ENCODE measurements at regions not wholly inside any gene's neighbourhood (a gene's known extent, or its start where the extent isn't known, plus 50 kb on each side); places are given as distances from the start of the nearest gene placed in this dataset.

DNA sequence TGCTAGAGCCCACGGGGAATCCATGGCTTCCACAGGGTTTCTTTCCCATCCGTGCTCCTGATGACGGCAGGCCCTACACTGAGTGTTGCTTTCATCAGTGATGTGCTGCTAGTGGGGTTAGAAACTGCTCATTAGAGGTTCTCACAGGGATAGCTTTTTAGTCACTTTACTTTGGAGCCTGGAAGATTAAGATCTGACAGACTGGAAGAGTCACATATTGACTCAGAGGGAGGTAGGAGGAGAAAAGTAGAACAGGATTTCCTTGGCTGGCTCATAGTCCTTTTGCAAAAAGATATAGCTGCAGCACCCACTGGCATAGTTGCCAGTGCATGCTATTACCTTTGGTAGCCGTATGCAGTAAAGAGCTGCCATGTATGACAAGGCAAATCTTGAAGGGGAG is 890.3 kb downstream of the C6orf118 start:
- no peak for FAIRE-seq

DNA sequence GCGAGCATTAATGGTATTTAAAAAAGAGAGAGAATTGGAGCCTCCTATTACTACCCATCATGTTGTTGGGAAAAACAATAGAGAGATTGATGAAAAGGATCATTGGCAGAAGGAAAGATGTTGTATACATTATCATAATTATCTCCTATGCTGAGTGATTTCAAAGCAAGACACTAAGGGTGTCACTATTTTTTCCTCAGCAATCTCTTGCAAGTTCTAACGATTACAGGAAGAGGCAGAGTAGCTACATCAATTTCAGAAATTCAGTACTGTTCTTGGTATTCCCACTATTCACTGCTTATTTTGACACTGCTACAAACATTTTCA is 891.2 kb downstream of the C6orf118 start:
- FAIRE-seq: no peak

DNA sequence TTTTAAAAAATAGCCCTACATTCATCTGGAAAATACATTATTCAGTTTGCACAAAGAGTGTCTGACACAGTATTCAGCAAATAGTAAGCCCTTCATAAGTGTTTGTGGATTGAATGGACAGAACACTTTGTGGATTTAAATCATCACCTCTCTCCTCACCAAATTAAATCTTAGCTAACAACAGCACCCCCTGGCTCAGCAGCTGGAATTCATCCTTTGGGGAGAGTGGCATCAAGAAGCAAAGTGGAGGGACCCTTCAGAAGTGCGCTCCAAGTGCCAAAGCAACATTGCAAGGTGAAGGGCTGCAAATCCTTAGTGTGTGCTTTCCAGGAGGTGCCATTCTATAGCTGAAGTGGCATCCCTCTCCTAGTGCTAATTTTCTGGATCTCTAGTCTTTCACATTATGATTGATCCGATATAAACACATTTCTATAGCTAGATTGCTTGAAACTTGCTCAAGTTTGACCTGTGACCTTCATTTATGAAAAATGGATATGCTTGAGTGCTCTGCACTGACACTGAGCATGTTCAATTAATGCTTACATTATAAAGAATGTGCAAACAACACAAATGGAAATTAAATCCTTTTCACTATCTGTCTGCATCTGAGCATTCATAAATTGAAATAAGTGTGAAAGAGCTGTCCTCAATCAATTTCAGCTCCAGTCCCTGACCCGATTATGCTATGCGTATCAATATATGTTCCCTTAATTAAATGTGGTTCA is 891.7 kb downstream of the C6orf118 start:
- FAIRE-seq: no peak

DNA sequence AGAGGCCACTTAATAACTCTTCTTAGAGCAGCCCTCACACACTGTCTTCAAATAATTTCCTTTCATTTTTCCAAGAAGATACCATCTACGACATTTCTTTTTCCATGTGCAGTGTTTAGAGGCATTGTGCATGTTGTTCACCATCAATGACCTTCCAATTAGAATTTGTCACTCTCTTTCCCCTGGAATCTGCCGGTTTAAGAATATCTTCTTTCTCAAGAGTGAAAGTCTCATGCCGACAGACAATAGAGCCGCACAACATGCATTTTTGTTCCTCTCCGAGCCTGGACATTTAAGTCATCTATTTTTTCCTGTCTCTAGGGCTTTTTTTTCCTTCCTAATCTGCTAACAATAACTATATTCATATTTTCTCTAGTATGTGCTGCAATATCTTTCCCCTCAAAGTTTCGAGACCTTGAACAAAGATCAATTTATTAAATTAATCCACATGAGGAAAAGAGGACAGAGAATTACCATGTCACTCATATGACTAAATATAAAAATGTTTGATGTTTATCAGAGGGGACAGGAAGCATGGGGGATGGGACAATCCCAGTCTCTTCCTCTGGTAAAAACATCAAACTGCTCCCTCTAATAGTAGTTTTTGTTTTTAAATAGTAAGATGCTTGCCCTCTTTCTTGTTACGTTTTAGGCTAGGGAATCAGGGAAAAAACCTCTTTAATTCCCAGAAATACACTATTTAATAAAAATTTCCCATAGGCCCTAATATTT is 893.4 kb downstream of the C6orf118 start:
- FAIRE-seq: no peak

DNA sequence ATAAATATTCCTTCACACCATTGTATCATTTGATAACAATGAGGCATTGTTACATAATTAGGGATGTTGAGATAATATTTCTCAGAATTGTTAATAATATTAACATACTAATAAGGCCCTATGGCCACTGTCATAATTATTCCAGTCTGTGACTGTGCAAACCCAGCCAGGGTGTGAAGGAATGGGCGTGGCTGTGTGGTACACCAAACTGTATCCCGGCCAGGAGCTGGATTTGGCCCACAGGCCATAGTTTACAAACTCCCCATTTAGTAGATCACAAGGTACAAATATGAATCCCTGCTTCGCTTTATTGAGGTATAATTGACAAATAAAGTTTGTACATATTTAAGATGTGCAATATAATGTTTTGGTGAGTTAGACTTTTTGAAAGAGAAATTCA is 894.7 kb downstream of the C6orf118 start:
- no peak for FAIRE-seq

DNA sequence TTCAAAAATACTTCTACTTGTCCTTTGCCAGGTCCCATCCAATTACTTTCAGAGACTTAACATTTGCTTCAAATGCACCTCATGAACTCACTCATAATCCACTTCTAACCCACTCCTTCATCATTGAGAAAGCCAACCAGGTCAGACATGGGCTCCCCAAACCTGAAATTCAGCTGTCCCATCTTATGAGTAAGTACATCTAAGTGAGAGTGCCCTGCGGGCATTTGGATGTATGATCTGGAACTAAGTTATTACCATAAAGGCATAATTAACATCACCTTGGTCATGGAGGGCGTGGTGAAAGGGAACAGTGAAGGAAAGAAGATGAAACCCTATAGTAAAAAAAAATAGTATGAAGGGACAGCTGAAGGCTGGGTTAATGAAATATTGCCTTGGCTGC is 896.8 kb downstream of the C6orf118 start:
- FAIRE-seq: no peak

DNA sequence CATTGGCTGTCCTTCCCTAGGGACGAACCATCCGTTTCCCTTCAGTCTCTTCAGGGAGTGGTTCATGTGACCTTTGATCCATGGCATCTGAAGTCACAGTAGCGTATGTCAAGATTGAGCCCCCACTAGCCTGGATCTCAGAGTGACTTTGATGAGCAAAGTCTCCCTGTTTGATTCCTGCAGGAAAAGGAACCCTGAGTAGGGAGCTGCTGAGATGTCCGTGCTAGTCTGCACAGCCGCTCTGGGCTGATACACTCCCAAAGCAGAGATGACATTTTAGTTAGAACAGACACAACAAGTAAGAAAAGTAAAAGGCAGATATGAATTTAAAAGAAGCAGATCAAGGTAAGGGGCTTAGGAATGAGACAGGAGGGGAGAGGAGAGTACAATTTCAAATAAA is 899.4 kb downstream of the C6orf118 start:
- no peak for FAIRE-seq

DNA sequence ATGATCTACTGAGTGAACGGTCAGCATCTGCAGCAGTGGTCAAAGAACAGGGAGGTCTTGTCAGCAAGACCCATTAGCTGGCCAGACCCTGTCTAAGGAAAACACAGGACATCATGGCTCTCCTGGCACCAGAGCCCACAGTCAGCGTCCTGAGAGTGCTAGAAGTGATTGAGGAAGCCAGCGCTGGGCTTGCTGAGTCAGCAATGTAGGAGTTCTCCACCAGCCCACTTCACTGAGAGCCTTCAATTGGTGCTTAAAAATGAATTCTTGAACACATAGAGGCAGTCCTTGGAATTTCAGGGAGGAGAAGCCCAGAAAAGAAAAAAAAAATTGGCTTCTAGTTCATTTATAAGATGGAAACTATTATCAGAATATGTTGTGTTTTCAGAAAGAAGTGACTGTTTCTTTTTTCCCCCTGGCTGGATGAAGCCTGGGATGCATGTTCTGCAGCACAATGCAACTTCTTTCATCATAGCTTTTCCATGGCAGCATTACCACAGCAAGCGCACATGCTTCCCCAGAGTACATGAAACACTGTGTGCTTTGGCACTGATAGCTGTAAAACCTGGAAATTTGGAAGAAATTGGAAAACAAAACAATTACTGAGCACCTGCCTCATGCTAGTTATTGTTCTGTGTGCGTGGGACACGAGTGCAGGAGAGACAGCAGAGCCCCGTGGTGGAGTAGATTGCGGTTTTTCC is 899.9 kb downstream of the C6orf118 start:
- FAIRE-seq: no peak

DNA sequence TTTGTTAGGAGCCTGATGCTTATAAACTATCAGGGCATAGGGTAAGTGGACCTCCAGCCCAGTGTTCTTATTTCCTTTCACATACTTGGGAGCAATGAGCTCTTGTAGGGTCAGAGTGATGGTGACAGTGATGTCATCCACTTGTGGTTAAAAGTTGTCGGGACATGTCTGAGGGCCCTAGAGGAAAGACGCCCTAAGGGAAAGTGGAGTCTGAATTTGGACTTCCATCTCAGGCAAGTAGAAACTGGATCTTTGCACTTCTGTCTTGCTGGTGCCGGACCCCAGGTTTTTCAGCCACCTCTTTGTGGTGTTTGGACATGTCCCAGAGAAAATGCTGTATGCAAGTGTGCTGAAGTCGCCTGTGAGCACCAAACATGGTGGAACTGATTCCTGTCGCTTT is 900.5 kb downstream of the C6orf118 start:
- no peak for FAIRE-seq

DNA sequence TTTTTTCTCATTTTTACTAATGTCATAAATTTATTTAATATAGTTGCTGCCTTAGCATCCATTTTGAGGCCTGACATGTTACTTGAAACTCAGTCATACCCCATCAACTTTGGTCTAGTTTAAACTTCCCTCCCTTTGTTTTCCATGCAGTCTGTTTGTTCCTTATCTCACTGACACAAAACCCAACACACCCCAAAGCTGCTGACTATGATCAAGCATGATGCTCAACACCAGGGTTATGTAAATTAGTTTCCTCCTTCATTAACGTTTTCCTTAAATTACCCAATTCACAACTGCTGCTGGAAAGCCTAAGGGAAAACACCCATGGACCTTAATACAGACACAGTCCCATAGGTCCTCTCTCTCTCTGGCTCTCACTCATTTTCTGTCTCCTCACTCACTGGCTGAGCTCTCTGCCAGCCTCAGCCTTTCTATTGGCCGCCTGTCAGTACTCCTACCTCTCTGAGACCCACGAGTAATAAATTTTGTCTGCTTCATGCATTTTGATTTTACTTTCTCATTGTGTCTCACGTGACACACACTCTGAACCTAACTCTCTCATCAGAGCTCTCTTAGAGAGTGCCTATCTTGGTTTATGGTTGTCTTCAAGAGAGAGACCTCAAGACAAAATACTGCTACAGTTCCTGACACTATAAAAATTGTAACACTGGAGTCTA is 904.5 kb downstream of the C6orf118 start:
- FAIRE-seq: no peak

DNA sequence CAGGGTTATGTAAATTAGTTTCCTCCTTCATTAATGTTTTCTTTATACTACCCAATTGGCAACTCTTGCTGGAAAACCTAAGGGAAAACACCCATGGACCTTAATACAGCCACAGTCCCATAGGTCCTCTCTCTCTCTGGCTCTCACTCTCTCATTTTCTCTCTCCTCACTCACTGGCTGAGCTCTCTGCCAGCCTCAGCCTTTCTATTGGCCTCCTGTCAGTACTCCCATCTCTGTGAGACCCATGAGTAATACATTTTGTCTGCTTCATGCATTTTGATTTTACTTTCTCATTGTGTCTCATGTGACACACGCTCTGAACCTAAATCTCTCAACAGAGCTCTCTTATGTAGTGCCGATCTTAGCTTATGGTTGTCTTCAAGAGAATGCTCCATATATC is 907.5 kb downstream of the C6orf118 start:
- no peak for FAIRE-seq

DNA sequence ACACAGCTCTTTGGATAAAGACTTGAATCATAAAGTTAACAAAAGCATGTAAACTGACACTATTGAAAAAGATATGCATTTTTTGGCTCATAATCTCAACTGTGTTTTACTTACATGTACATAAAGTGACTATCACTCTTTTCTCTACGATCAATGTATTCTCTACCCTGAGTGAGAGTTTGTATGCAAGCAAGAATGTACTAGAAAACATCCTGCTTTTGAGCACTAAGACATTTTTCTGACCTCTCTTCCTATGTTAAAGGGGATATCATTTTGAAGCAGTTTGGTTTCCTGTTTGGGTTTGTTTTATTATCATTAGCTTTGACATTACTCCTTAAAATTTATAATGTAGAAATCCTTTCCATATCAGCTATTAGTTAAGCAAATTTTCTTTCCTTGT is 910.8 kb downstream of the C6orf118 start:
- no peak for FAIRE-seq

DNA sequence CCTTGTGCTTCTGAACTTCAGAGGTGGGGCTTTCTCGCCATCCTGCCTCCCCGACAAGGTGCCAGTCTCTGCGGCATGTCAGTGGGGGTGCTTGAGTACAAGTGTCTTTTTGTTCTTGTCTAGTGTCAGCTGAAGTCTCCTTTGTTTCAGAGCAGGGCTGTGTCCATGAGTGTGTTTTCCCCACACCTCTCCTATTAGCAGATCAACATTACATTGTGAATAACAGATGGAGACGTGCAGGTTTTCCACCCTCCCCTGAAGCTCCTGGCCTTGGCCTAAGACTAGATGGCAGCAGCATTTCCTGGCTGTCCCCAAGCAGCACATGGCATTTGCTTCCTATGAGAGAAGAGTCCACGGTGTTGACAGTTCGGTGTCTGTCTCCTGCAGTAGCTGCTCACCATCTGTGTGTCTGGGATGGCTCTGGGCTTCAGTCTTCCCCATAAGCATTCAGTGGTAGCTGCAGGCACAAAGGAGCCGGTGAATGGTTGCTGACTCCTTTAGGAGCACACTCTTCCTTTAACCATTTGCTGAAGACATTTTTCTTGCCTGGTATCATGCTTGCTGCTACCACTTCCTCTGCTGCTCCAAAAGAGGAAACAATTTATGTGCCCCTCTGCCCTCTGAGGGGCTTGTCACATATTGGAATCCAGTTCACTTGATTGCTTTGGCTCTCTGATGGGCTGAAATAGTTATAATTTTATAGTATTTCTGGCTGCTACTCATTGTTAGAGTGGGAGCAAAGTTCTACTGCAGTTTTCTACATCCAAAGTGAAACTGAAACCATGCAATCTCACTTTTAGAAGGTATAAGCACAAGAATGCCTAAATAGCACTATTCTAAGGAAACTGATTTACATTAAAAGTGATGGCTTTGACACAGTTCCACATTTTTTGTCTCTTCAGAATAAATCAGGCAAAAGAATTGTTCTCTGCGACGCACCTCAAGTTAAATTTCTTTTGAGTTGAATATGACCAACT is 913.0 kb downstream of the C6orf118 start:
- no peak for FAIRE-seq

DNA sequence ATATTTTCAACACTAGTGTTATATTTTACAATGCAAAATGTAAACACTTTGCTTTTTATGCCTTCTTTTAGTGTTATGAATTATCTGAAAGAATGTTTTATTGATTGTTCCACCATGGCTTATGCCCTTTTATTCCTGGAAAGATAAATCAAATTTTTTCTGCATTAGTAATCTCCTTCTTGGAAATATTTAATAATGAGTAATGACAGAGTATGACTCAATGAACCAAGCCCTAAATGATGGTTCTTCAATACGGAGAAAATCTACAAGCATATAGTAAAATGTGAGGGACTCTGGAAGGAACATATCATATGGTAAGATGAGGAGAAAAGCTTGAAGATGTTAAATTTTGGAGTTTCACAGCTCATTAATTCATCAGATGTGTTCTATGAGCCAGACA is 929.6 kb downstream of the C6orf118 start:
- FAIRE-seq: no peak

DNA sequence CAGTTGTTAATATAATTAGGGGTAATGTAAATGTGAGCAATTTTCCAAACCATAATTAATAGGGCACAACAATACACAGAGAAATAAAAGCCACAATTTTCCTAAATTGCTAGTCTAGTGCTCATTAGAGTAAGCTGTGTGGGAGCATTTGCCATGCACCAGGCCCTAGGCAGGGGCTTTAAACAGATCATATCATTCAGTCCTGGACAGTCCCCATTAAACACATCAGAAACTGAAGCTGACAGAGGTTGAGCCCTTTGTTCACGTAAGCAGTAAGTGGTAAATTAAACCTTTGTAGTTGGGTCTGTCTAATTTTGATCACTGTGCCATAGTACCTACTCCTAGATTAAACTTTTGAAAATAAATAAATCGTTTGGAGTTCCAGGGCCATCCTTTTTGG is 931.1 kb downstream of the C6orf118 start:
- FAIRE-seq: no peak

DNA sequence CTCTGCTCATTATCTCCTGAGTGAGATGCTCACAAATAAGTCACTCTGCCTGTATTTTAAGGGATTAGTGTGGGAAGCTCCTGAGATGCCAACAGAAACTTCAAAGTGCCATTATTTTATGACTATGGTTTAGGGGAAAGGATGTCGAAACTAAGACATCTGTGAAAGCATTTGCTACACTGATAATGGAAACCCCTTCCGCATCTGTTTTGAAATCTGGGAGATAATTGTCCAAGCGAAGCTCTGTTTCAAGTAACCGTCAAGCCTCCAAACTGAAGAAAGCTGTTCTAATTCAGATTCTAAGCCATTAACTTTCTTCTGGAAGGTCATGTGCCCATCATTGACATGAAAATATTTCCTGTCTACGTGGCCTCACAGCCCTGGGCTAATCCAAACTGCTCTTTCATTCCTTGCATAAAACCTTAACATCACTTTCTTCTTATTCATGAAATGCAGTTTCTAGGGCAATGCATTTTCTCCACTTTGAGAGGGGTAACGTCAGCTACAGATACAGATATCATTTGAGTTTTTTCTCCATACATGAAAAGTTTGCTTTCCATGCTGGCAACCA is 932.0 kb downstream of the C6orf118 start:
- FAIRE-seq: no peak

DNA sequence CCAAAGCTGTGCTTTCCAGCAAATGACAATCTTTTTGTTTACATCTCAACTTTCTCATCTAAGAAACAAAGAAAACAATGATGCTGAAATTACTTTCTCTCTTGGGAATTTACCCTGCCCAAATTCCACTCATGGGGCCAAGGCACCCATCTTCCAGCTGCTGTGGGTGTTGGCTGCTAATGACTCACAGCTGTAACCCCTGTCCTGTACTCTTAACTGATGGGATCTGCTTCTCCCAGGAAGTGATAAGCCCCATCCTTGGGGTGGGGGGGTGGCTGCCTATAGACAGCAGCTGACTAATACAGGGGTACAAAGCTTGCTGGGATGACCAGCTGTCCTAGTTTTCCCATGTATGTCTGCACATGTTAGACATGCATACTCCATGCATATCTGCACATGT is 938.6 kb downstream of the C6orf118 start:
- no peak for FAIRE-seq

DNA sequence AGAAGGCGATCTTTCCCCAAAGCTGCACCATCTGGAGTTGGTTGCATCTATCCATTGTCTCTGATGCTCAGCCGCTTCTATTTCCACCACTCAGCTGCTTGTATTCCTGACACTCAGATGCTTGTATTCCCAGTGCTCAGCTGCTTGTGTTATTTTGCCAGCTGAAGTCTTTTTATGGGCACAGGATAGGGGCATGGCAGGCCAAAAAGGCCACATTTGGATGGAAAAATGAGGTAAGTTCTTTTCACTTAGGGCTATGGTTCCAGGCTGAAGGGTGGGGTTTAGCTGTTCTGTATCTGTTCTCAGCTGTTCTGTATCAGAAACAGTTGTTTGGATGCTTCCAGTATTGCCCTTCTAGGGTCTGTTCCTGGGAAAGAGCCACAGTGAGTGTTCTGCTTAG is 944.9 kb downstream of the QKI start:
- no peak for FAIRE-seq

DNA sequence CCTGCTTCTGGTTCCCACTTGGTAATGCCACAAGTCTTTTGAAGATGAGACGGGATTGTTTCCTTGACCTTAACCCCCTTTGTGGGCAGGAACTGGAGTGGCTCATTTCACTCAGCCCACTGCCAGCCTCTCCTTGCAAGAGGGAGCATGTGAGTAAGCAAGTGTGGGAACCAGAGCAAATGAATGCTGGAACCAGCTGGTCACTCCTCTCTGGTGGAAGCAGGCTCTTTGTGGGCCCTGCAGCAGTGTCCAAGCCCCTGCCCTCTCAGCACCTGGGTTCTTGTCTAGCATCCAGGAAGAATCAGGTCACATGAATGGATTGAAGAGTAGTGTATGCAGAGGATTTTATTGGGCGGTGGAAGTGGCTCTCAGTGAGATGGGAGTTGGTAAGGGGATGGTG is 944.5 kb downstream of the QKI start:
- FAIRE-seq: no peak

DNA sequence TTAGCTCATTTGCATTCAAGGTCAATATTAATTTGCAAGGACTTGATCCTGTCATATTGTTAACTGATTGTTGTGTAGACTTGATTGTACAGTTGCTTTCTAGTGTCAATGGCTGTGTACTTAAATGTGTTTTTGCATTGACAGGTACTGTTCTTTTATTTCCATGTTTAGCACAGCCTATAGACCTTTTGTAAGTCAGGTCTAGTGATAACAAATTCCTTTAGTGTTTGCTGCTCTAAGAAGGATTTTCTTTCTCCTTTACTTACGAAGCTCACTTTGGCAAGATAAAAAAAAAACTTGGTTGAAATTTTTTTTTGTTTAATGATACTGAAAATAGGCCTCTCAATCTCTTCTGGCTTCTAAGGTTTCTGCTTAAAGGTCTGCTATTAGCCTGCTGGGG is 942.3 kb downstream of the QKI start:
- no peak for FAIRE-seq

DNA sequence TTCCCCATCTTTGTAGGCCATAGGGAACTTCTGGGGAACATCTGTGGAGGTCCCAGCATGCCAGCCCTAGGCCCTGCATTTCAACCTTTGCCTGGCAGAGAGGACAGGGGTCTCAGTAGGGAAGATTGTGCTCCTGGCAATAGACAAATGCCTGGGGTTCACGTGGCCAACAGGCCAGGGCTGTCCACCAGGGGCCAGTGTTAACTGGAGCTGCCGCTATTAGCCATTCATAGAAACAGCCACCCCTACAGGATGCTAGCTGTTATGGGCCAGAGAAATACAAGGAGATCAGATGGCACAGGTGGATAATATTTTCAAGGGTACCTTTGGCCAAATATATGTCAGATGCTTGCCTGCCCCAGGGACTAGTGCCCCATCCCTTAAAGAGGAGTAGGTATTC is 932.9 kb downstream of the QKI start:
- no peak for FAIRE-seq

DNA sequence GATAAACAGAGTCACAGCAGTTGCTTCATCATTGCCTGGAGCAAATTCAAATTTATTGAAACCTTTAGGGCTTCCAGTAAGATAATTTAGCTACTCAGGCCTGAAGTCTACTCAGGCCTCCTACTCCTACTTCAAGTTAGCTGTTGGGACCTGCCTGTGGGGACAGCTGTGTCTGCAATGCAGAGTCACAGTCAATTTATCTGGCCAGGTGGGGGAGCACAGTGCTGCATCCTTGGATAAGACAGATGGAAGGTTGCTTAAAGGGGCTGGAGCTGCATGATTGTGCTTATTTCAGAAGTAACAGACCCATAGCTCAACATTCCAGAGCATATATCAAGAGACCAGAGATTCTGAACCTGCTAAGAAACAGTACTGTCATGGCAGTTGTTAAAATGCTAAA is 932.1 kb downstream of the QKI start:
- no peak for FAIRE-seq

Data from G401.6 (cell line).